ENCODE measurements at regions not wholly inside any gene's neighbourhood (a gene's known extent, or its start where the extent isn't known, plus 50 kb on each side); places are given as distances from the start of the nearest gene placed in this dataset.

GRCh38 chr5:129359450-129359849, 100.6 kb upstream of the ADAMTS19 start:
- no peak for TF ChIP-seq CTCF (IDR thresholded peaks at IDR 0.05; ENCODE audit: low read depth, low read length)

GRCh38 chr5:129361441-129362025, 98.6 kb upstream of the ADAMTS19 start:
- peak; percentile 20 for TF ChIP-seq CTCF (IDR thresholded peaks at IDR 0.05; ENCODE audit: low read depth, low read length)

More at GRCh38 chr5:129359450-129359849, 100.6 kb upstream of the ADAMTS19 start:
- no peak for DNase-seq (ENCODE audit: extremely low read depth, low read depth)

GRCh38 chr5:129362456-129362855, 97.6 kb upstream of the ADAMTS19 start:
- TF ChIP-seq CTCF (IDR thresholded peaks at IDR 0.05; ENCODE audit: low read depth, low read length) = no peak

More at GRCh38 chr5:129361441-129362025, 98.6 kb upstream of the ADAMTS19 start:
- no peak for DNase-seq (ENCODE audit: extremely low read depth, low read depth)

GRCh38 chr5:129363991-129364390, 96.1 kb upstream of the ADAMTS19 start:
- DNase-seq (ENCODE audit: extremely low read depth, low read depth) = no peak
- TF ChIP-seq CTCF (IDR thresholded peaks at IDR 0.05; ENCODE audit: low read depth, low read length) = no peak

More at GRCh38 chr5:129362456-129362855, 97.6 kb upstream of the ADAMTS19 start:
- DNase-seq (ENCODE audit: extremely low read depth, low read depth) = no peak

- no peak for DNase-seq (ENCODE audit: extremely low read depth, low read depth)
- no peak for TF ChIP-seq CTCF (IDR thresholded peaks at IDR 0.05; ENCODE audit: low read depth, low read length)
Measured at GRCh38 chr5:129367883-129368282, 92.2 kb upstream of the ADAMTS19 start.

GRCh38 chr5:129372025-129372424, 88.1 kb upstream of the ADAMTS19 start:
- no peak for TF ChIP-seq CTCF (IDR thresholded peaks at IDR 0.05; ENCODE audit: low read depth, low read length)
- no peak for DNase-seq (ENCODE audit: extremely low read depth, low read depth)

GRCh38 chr5:129377504-129377903, 82.6 kb upstream of the ADAMTS19 start:
- no peak for DNase-seq (ENCODE audit: extremely low read depth, low read depth)
- TF ChIP-seq CTCF (IDR thresholded peaks at IDR 0.05; ENCODE audit: low read depth, low read length) = no peak

Data from AG09319 (cell line).